H1 (cell line): ENCODE measurements at regions not wholly inside any gene's neighbourhood (a gene's known extent, or its start where the extent isn't known, plus 50 kb on each side); places are given as distances from the start of the nearest gene placed in this dataset.

Experiments used
- CTCF ChIA-PET: fragments of 300-600 bp; sonication (Branson Sonifier 250); formaldehyde crosslinking; loops from one replicate; lab custom pipeline; 2021; ENCODE audit not compliant: partially characterized antibody; lab: Charles Lee
- POLR2A ChIA-PET: fragments of 300-600 bp; sonication (Branson Sonifier 250); formaldehyde crosslinking; loops from one replicate; lab custom pipeline; 2021; ENCODE audit warnings: inconsistent platforms; ENCODE audit not compliant: partially characterized antibody; lab: Charles Lee
- DNase-seq, 2 experiments: peaks; one replicate each; pipeline versions ENCODE4 v3.0.0 to v3.0.0-alpha.2; 2010 to 2022; ENCODE audit warnings: low spot score in 2 of 2, low read depth in 1 of 2, mixed read lengths in 1 of 2
- FAIRE-seq: peaks from 2 replicates; lab custom pipeline; 2011; peaks lifted over from hg19 to GRCh38; lab: Jason Lieb, UNC
- H2AFZ ChIP-seq: 2 replicates; pipeline ENCODE4 v1.8.1; 2012; ENCODE audit warnings: low read length, inconsistent platforms
- H2AK5ac ChIP-seq: 2 replicates; pipeline ENCODE4 v1.6.1; 2013; ENCODE audit warnings: low read depth, low read length
- H2BK120ac ChIP-seq: replicated peaks from 2 replicates; pipeline ENCODE3; 2013; ENCODE audit warnings: low read depth, low read length, inconsistent platforms
- H2BK12ac ChIP-seq: 2 replicates; pipeline ENCODE4 v1.6.1; 2013; ENCODE audit warnings: low read depth, low read length
- H2BK15ac ChIP-seq: 2 replicates; pipeline ENCODE4 v1.6.1; 2013; ENCODE audit warnings: low read length
- H2BK20ac ChIP-seq: 2 replicates; pipeline ENCODE4 v1.6.1; 2013; ENCODE audit warnings: low read length
- H2BK5ac ChIP-seq: 2 replicates; pipeline ENCODE4 v1.6.1; 2013; ENCODE audit warnings: low read depth, low read length
- H3K14ac ChIP-seq: 2 replicates; pipeline ENCODE4 v1.6.1; 2013; ENCODE audit warnings: inconsistent platforms; ENCODE audit not compliant: insufficient read length
- H3K18ac ChIP-seq: 2 replicates; pipeline ENCODE4 v1.6.1; 2013; ENCODE audit warnings: low read length; ENCODE audit errors: extremely low read depth
- H3K23ac ChIP-seq: 2 replicates; pipeline ENCODE4 v1.6.1; 2013; ENCODE audit warnings: inconsistent platforms; ENCODE audit not compliant: insufficient read length
- H3K23me2 ChIP-seq: 2 replicates; pipeline ENCODE4 v1.6.1; 2013; ENCODE audit warnings: low read depth, low read length
- H3K27ac ChIP-seq: 2 replicates; pipeline ENCODE4 v1.6.1; 2011; ENCODE audit warnings: low read depth, low read length, inconsistent platforms
- H3K27me3 ChIP-seq, 4 experiments: replicated peaks in 1 of 4; 1 replicate in 1 of 4; 2 replicates in 3 of 4; pipeline versions ENCODE4 v1.6.1 to v1.8.1; 2011 to 2013; ENCODE audit warnings: low read length in 3 of 4, mild to moderate bottlenecking in 3 of 4, inconsistent platforms in 2 of 4, mixed read lengths in 2 of 4, moderate library complexity in 1 of 4; ENCODE audit not compliant: control insufficient read depth in 3 of 4, insufficient read depth in 3 of 4; ENCODE audit errors: extremely low read depth in 1 of 4
- H3K36me3 ChIP-seq, 4 experiments: 2 replicates each; pipeline versions ENCODE4 v1.6.1 to v1.8.1; 2011 to 2013; ENCODE audit warnings: mild to moderate bottlenecking in 4 of 4, low read length in 3 of 4, moderate library complexity in 2 of 4, control low read depth in 1 of 4, inconsistent platforms in 1 of 4; ENCODE audit not compliant: insufficient read depth in 4 of 4, control insufficient read depth in 2 of 4
- H3K4ac ChIP-seq: replicated peaks from 2 replicates; pipeline ENCODE3; 2013; ENCODE audit warnings: low read length, low read depth, mixed read lengths, inconsistent platforms; ENCODE audit not compliant: insufficient read length
- H3K4me1 ChIP-seq, 4 experiments: replicated peaks in 1 of 4; 1 replicate in 1 of 4; 2 replicates in 3 of 4; pipeline versions ENCODE4 v1.6.1 to v1.8.1; 2011 to 2013; ENCODE audit warnings: low read length in 3 of 4, inconsistent platforms in 2 of 4, mixed read lengths in 1 of 4; ENCODE audit not compliant: insufficient read depth in 4 of 4, control insufficient read depth in 3 of 4
- H3K4me2 ChIP-seq, 2 experiments: 2 replicates each; pipeline versions ENCODE4 v1.6.1 to v1.8.1; 2011 to 2013; ENCODE audit warnings: low read depth in 2 of 2, low read length in 2 of 2, control low read depth in 1 of 2, inconsistent platforms in 1 of 2, mild to moderate bottlenecking in 1 of 2; ENCODE audit not compliant: insufficient read depth in 1 of 2
- H3K4me3 ChIP-seq, 4 experiments: fragments of 200-600, 300-600 bp in 1 of 4; sonication (generic), shearing (Covaris generic), sonication (Bioruptor Twin) in 1 of 4; 2 replicates each; pipeline versions ENCODE4 v1.5.1 to v1.8.1; 2011 to 2016; ENCODE audit warnings: low read length in 4 of 4, low read depth in 3 of 4, control low read depth in 2 of 4, inconsistent platforms in 2 of 4, mild to moderate bottlenecking in 2 of 4, mixed read lengths in 1 of 4, moderate library complexity in 1 of 4; ENCODE audit not compliant: insufficient read depth in 2 of 4; ENCODE audit errors: extremely low read depth in 1 of 4
- H3K56ac ChIP-seq: replicated peaks from 2 replicates; pipeline ENCODE3; 2013; ENCODE audit warnings: low read depth, mild to moderate bottlenecking, mixed read lengths, low read length, inconsistent platforms; ENCODE audit not compliant: insufficient read length
- H3K79me1 ChIP-seq: 2 replicates; pipeline ENCODE4 v1.6.1; 2013; ENCODE audit warnings: low read depth, low read length, control low read depth
- H3K79me2 ChIP-seq, 2 experiments: 2 replicates each; pipeline versions ENCODE4 v1.6.1 to v1.8.1; 2012 to 2013; ENCODE audit warnings: low read length in 2 of 2, mild to moderate bottlenecking in 2 of 2, inconsistent platforms in 1 of 2; ENCODE audit not compliant: insufficient read depth in 2 of 2, control insufficient read depth in 1 of 2
- H3K9ac ChIP-seq, 4 experiments: replicated peaks in 1 of 4; 1 replicate in 1 of 4; 2 replicates in 3 of 4; pipeline versions ENCODE4 v1.6.1 to v1.8.1; 2011 to 2013; ENCODE audit warnings: low read depth in 3 of 4, low read length in 3 of 4, control low read depth in 2 of 4, mild to moderate bottlenecking in 2 of 4, moderate library complexity in 2 of 4, inconsistent platforms in 1 of 4; ENCODE audit errors: extremely low read depth in 1 of 4
- H3K9me3 ChIP-seq, 2 experiments: 2 replicates each; pipeline versions ENCODE4 v1.6.1 to v1.8.1; 2012 to 2013; ENCODE audit warnings: mild to moderate bottlenecking in 2 of 2, moderate library complexity in 2 of 2, control low read depth in 1 of 2, inconsistent platforms in 1 of 2, low read depth in 1 of 2, low read length in 1 of 2, mixed read lengths in 1 of 2; ENCODE audit not compliant: insufficient read depth in 2 of 2
- H4K20me1 ChIP-seq, 2 experiments: replicated peaks in 1 of 2; 2 replicates each; pipeline versions ENCODE3 to v1.8.1; 2011 to 2013; ENCODE audit warnings: inconsistent platforms in 2 of 2, low read length in 2 of 2, mild to moderate bottlenecking in 1 of 2; ENCODE audit not compliant: insufficient read depth in 2 of 2, control insufficient read depth in 1 of 2
- H4K5ac ChIP-seq: 2 replicates; pipeline ENCODE4 v1.6.1; 2013; ENCODE audit warnings: low read length, low read depth, mixed read lengths, inconsistent platforms; ENCODE audit not compliant: insufficient read length
- H4K8ac ChIP-seq: 2 replicates; pipeline ENCODE4 v1.8.0; 2013; ENCODE audit warnings: mild to moderate bottlenecking, moderate library complexity, low read length, inconsistent platforms; ENCODE audit not compliant: insufficient read depth; ENCODE audit errors: extremely low read depth
- H4K91ac ChIP-seq: replicated peaks from 2 replicates; pipeline ENCODE3; 2013; ENCODE audit warnings: low read length, mixed read lengths, inconsistent platforms; ENCODE audit not compliant: insufficient read length
- NRF1 ChIP-seq: IDR thresholded peaks from 2 replicates; pipeline ENCODE4 v1.6.1; 2011; ENCODE audit warnings: mild to moderate bottlenecking, low read depth, low read length, improper control_type of control experiment
- PHF8 ChIP-seq: fragments of 200-600 bp; sonication (generic); conservative IDR thresholded peaks from 2 replicates; pipeline ENCODE4 v1.7.1; 2012; ENCODE audit warnings: low read depth, mild to moderate bottlenecking, inconsistent platforms, low read length, moderate library complexity
- SRF ChIP-seq: IDR thresholded peaks from 2 replicates; pipeline ENCODE4 v1.6.1; 2011; ENCODE audit warnings: mild to moderate bottlenecking, low read depth, low read length, moderate library complexity
- SUZ12 ChIP-seq: fragments of 200-600 bp; sonication (generic); IDR thresholded peaks from 2 replicates; pipeline ENCODE4 v1.6.1; 2012; ENCODE audit warnings: mild to moderate bottlenecking, inconsistent platforms, low read length, moderate library complexity, mixed read lengths
- TCF12 ChIP-seq: IDR thresholded peaks from 2 replicates; pipeline ENCODE4 v1.6.1; 2011; ENCODE audit warnings: low read depth, mild to moderate bottlenecking, low read length
- WGBS, 2 experiments: shearing (Covaris generic) in 1 of 2; methylation state at CpG; one replicate each; pipeline versions ENCODE4 v1.1.6 to v1.1.7; 2013 to 2015; ENCODE audit warnings: low lambda C conversion rate in 2 of 2, mixed read lengths in 2 of 2, inconsistent platforms in 1 of 2, low coverage in 1 of 2, missing lambda C conversion rate in 1 of 2; ENCODE audit not compliant: insufficient replicate concordance in 2 of 2, insufficient coverage in 1 of 2, insufficient read length in 1 of 2; ENCODE audit errors: extremely low coverage in 1 of 2, missing lambda C conversion rate in 1 of 2; 5-methylcytosine and 5-hydroxymethylcytosine counted together
- TF ChIP-seq, protein P1 (sequence below): IDR thresholded peaks from 2 replicates; pipeline ENCODE4 v1.6.1; 2011; ENCODE audit warnings: low read length, improper control_type of control experiment

GRCh38 chr14:41349289-41349910 is 257.3 kb upstream of the LRFN5 start:
- no peak overlapping the region for H2AFZ ChIP-seq
- no peak overlapping the region for H3K4ac ChIP-seq
- H3K27me3 ChIP-seq, result no peaks in the 10 kb centered on the region
- H3K18ac ChIP-seq, result no peak overlapping the region
- no peaks in the 10 kb centered on the region for H3K79me1 ChIP-seq
- H2BK120ac ChIP-seq, result no peak overlapping the region
- no peaks in the 10 kb centered on the region for H3K79me2 ChIP-seq
- no peak overlapping the region for H3K9ac ChIP-seq
- H2BK20ac ChIP-seq, result no peak overlapping the region
- H3K14ac ChIP-seq, result no peak overlapping the region
- no peak overlapping the region for H3K56ac ChIP-seq
- H3K4me1 ChIP-seq, result no peaks in the 10 kb centered on the region
- H4K91ac ChIP-seq, result no peak overlapping the region
- no peaks in the 10 kb centered on the region for H4K20me1 ChIP-seq
- no peak overlapping the region for H3K23ac ChIP-seq
- no peaks in the 10 kb centered on the region for H3K36me3 ChIP-seq
- H4K8ac ChIP-seq, result no peak overlapping the region
- no peak overlapping the region for H3K4me3 ChIP-seq
- no peak for DNase-seq
- ChIA-PET POLR2A (no interaction called here), CTCF (no interaction called here)
- H3K27ac ChIP-seq, result no peak overlapping the region
- no peak overlapping the region for H2AK5ac ChIP-seq
- H3K23me2 ChIP-seq, result no peaks in the 10 kb centered on the region; the same call in 1 of the 2 replicates
- FAIRE-seq, result no peak
- WGBS, 2 experiments, result 96% methylated on average over 8 of the region's 8 CpGs; no CpG with 5 or more reads in 1 of the 2 experiments
- H2BK12ac ChIP-seq, result no peak overlapping the region
- no peaks in the 10 kb centered on the region for H3K9me3 ChIP-seq
- H2BK5ac ChIP-seq, result no peak overlapping the region
- no peak overlapping the region for H4K5ac ChIP-seq
- H3K4me2 ChIP-seq, result no peak overlapping the region
- no peak overlapping the region for H2BK15ac ChIP-seq
- TF ChIP-seq TCF12 (no peak), NRF1 (no peak), PHF8 (no peak), SUZ12 (no peak), SRF (no peak)
- TF ChIP-seq, protein P1, sequence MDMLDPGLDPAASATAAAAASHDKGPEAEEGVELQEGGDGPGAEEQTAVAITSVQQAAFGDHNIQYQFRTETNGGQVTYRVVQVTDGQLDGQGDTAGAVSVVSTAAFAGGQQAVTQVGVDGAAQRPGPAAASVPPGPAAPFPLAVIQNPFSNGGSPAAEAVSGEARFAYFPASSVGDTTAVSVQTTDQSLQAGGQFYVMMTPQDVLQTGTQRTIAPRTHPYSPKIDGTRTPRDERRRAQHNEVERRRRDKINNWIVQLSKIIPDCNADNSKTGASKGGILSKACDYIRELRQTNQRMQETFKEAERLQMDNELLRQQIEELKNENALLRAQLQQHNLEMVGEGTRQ, result no peak
